DOHH2 (cell line): ENCODE measurements at regions not wholly inside any gene's neighbourhood (a gene's known extent, or its start where the extent isn't known, plus 50 kb on each side); places are given as distances from the start of the nearest gene placed in this dataset.

ENCODE experiments used
- EZH2phosphoT487 ChIP-seq: fragments of 200-600 bp; sonication (generic); IDR thresholded peaks from 2 replicates; pipeline ENCODE4 v1.6.1; 2017; ENCODE audit warnings: borderline replicate concordance, mild to moderate bottlenecking, antibody characterized with exemption, low read length, moderate library complexity, mixed read lengths
- TF ChIP-seq, protein P1 (sequence below): fragments of 200-600 bp; sonication (generic); IDR thresholded peaks from one replicate; pipeline ENCODE4 v1.5.1; 2014; ENCODE audit warnings: antibody characterized with exemption, mild to moderate bottlenecking, low read depth, low read length; ENCODE audit not compliant: poor library complexity, severe bottlenecking

- TF ChIP-seq, protein P1, sequence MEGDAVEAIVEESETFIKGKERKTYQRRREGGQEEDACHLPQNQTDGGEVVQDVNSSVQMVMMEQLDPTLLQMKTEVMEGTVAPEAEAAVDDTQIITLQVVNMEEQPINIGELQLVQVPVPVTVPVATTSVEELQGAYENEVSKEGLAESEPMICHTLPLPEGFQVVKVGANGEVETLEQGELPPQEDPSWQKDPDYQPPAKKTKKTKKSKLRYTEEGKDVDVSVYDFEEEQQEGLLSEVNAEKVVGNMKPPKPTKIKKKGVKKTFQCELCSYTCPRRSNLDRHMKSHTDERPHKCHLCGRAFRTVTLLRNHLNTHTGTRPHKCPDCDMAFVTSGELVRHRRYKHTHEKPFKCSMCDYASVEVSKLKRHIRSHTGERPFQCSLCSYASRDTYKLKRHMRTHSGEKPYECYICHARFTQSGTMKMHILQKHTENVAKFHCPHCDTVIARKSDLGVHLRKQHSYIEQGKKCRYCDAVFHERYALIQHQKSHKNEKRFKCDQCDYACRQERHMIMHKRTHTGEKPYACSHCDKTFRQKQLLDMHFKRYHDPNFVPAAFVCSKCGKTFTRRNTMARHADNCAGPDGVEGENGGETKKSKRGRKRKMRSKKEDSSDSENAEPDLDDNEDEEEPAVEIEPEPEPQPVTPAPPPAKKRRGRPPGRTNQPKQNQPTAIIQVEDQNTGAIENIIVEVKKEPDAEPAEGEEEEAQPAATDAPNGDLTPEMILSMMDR, result no peak
- TF ChIP-seq EZH2phosphoT487, result no peak
These were observed 735.0 kb downstream of the FGF9 start for GRCh38 chr13:22405891-22406290.
